Stimulated activated CD8-positive, alpha-beta memory T cell treated with anti-CD3 and anti-CD28 coated beads, Interleukin-7, amount 100 ng/mL, for 48 hours (primary cell): ENCODE measurements at regions not wholly inside any gene's neighbourhood (a gene's known extent, or its start where the extent isn't known, plus 50 kb on each side); places are given as distances from the start of the nearest gene placed in this dataset.

ENCODE experiments used
- DNase-seq, 2 donors: peaks; one replicate each; pipeline ENCODE4 v3.0.0-alpha.2; 2020; ENCODE audit warnings: low read depth in 1 of 2; ENCODE audit errors: extremely low read depth in 1 of 2

DNA sequence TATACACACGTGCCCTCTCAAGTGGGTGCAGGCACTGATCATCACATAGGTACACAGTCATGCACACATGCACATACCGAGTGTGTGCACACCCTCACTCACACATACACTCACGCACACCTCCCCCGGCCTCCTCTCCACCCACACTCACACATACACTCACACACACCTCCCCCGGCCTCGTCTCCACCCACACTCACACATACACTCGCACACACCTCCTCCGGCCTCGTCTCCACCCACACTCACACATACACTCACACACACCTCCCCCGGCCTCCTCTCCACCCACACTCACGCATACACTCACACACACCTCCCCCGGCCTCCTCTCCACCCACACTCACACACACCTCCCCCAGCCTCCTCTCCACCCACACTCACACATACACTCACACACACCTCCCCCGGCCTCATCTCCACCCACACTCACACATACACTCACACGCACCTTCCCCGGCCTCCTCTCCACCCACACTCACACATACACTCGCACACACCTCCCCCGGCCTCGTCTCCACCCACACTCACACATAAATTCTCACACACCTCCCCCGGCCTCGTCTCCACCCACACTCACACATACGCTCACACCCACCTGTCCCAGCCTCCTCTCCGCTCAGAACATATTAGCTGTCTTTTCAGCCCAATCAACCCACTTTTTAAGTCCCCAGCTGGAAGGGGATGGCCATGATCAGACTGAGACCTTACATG lies 105.2 kb upstream of the VSTM2B start:
- DNase-seq = no peak

DNA sequence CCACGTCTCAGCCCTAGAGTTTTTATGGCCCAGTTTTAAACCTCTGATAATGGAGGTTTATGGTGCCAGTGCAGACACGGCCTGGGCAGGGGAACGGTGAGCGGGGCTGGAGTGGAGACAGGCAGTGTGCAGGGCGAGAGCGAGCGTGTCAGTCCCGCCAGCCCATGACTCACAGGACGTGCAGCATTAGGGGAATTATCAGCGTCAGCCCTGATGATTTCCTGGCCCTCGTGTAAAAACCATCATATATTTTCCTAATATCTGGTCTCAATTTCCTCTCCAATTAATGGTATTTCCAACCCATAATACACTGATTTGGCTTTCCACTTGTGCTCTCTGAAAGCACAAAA lies 104.6 kb upstream of the VSTM2B start:
- no peak for DNase-seq

DNA sequence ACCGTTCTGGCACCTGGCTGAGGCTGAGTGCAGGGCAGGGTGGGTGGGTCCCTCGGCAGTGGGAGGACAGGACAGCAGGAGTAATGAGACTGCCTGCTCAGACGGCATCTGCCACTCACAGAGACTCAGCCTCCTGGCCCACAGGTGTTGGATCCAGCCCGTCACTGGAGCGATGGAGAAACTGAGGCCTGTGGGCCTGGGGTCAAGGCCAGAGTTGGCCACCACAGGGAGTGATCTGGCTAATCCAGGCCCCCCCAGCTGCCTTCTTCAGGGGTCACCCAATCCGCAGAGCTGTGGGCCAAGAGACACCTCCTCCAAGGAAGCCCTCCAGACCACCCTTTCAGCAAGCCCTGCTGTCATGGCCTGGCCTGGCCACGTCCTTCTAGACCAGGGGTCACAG lies 103.7 kb upstream of the VSTM2B start:
- DNase-seq = no peak

DNA sequence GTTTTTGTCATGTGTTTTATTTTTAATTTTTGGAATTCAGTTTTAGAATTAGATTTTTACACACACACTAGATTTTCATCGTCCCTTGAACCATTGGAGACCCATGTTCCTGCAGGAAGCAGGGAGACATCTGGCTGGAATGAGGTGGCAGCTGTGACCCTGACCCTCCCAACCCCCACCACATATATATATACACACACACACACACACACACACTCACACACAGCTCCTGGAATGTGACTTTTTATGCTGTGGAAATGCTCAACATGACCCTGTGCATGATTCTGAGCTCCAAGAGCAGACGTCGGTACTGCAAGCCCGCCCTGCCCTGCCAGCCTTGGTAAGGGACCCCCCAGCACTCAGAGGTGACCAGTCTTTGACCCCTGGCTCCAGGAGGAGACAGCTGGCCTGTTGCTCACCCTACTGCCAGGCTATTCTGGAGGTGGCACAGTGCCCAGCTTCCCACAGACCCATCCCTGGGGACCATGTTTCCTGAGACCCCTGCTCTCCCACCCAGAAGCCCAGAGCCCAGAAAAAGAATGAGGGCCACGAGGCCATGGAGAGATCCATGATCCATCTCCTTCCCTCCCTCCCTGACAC lies 103.2 kb upstream of the VSTM2B start:
- no peak for DNase-seq

- no peak for DNase-seq
Measured at GRCh38 chr19:29428071-29428470, 97.7 kb upstream of the VSTM2B start.

GRCh38 chr19:29429021-29429420 lies 96.8 kb upstream of the VSTM2B start:
- DNase-seq = no peak

DNA sequence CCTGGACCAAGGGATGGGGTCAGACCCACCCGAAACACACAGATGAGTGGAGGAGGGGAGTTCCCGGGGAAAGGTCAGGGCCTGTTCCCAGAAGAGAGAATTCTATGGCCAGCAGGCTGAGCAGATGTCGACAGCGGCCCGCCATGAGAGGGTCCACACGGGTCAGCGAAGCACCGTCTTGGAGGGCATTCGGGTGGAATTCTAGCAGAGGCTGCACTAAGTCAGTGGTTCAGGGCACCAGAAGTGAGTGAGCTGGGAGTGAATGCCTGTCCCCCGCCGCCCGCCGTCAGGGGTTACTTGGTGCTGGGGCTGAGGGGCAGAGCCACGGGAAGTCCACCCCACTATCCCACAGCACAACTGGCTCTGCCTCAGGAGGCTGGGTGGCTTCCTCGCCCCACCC lies 96.2 kb upstream of the VSTM2B start:
- no peak for DNase-seq

GRCh38 chr19:29431332-29431731 lies 94.5 kb upstream of the VSTM2B start:
- DNase-seq = no peak

DNA sequence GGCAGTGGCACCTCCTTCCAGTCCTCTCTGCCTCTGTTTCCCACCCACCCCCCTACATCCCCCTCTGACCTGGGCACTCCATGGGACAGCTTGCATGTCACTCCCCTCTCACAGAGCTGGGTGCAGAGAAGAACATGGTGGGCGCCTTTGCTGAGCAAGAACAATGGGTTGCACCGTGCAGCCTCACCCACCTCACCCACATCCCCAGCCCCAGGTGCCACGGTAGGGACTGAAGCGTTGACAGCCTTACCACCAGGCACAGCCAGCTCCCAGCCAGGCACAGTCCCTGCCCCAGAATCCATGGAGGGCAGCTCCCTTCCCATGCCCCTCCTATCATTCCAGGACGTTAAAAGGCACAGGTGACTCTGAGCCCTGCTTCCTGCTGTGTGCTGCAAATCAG lies 93.1 kb upstream of the VSTM2B start:
- no peak for DNase-seq

DNA sequence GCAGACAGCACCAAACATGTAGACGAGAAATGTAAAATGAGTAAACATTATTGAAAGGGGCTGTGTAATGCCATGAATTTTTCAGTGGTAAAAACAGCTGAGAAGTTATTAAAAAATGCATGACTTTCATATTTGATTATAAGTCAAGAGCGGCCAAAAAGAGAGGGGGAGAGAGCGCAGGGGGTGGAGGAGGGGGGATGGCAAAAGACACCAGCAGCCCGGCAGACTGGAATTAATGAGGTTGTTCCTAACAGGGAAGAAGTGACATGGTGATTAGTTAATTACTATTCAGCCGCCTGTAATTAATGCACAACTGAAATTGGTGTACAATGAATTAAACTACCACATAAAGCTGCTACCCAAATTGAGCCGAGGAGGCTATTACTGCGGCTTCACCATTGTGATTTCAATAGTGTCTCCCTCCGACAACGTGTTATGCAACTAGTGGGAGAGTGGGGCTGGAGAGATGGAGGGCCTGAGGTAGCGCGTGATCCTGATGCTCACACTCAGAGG lies 89.1 kb upstream of the VSTM2B start:
- DNase-seq = no peak

DNA sequence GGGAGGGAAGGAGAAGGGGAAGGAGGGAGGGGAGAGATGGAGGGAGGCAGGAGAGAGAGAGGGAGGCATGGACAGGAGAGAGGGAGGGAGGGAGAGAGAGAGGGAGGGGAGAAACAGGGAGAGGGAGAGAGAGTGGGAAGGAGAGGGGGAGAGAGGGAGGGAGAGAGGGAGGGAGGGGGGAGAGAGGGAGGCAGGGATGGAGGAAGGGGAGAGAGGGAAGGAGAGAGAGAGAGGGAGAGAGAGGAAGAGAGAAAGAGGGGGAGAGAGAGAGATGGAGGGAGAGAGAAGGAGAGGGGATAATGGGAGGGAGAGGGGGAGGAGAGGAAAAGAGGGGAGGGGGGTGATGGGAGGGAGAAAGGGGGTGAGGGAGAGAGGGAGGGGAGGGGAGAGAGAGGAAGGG lies 86.8 kb upstream of the VSTM2B start:
- no peak for DNase-seq

DNA sequence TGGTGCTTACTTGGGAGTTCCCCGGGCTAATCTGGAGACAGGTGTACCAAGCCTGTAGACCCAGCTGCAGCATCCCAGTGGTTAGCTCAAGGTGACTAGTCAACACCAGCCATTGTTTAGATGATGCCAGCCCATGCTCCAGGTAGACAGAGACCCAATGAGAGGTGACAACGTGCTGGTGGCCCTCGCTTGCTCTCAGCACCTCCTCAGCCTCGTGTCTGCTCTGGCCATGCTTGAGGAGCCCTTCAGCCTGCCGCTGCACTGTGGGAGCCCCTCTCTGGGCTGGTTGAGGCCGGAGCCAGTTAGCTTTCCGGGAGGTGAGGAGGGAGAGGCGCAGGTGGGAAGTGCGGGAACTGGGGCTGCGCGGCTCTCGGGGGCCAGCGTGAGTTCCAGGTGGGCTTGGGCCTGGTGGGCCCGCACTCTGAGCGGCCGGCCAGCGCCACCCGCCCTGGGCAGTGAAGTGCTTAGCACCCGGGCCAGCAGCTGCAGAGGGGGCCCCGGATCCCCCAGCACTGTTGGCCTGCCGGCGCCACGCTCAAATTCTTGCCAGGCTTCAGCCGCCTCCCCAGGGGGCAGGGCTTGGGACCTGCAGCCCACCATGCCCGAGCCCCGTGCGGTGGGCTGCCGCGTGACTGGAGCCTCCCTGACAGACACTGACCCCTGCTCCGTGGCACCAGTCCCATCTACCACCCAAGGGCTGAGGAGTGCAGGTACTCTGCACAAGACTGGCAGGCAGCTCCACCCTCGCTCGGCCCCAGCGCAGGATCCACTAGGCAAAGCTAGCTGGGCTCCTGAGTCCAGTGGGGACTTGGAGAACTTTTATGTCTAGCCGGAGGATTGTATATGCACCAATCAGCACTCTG lies 85.9 kb upstream of the VSTM2B start:
- DNase-seq = no peak

GRCh38 chr19:29442094-29442493 lies 83.7 kb upstream of the VSTM2B start:
- DNase-seq = no peak

- no peak for DNase-seq
Measured at GRCh38 chr19:29442910-29443309, 82.9 kb upstream of the VSTM2B start.

- DNase-seq = no peak
Measured at GRCh38 chr19:29445246-29445645, 80.5 kb upstream of the VSTM2B start.

GRCh38 chr19:29446361-29446760 lies 79.4 kb upstream of the VSTM2B start:
- DNase-seq = no peak

GRCh38 chr19:29448046-29448445 lies 77.7 kb upstream of the VSTM2B start:
- no peak for DNase-seq

DNA sequence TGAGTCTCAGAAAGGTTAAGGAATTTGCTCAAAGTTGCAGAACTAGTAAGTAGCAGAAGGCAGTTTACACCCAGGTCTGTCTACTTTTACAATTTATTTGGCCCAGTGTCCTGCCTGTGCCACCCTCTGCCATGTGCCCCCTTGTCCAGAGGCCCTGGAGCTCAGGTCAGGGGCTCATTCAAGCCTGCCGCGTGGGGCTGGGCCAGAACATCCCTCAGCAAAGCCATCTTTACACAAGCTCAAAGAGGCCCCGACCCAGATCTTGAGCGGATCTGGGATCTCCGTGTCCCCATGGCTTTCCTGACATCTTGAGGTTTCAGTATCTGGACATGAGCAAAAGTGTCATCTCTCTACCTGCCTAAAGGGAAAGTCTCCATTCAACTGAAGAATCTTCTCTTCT lies 76.4 kb upstream of the VSTM2B start:
- DNase-seq = no peak

DNA sequence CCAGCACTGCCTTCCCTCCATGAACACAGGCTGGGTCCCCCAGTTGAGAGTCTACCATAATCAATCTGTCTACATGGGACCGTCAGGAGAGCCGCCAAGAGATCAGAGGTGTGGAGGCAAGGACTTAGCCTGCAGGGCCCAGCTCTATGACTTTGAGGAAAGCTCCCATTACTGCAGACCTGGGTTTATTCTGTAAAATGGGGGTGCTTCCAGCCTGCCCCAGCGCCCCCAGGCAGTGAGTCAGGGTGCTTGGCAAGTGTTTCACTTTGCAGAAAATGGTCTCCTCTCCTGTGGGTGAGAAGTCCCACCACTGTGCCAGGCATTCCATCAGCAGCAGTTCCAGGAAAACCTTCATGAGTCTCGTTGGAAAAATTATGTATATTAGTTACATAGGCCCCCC lies 75.5 kb upstream of the VSTM2B start:
- DNase-seq = no peak

- no peak for DNase-seq
Measured at GRCh38 chr19:29450812-29451211, 75.0 kb upstream of the VSTM2B start.

- DNase-seq = no peak
Measured at GRCh38 chr19:29454109-29454508, 71.7 kb upstream of the VSTM2B start.

- DNase-seq = no peak
Measured at GRCh38 chr19:29457413-29457812, 68.4 kb upstream of the VSTM2B start.
